GM12878 (cell line): ENCODE measurements at regions not wholly inside any gene's neighbourhood (a gene's known extent, or its start where the extent isn't known, plus 50 kb on each side); places are given as distances from the start of the nearest gene placed in this dataset.

ENCODE experiments used
- ATAC-seq: fragments of 200-7000 bp; cut with Tn5 transposase; 3 replicates; pipeline ENCODE4 v1.9.1; 2020; ENCODE audit warnings: mild to moderate bottlenecking, moderate library complexity
- BruUV-seq: library from RNA; stranded (reverse); fragments of 400-500 nt; replicated peaks from 2 replicates; lab custom pipeline; 2021; lab: Mats Ljungman, UMichigan
- CTCF ChIA-PET: fragments of 300-600 bp; sonication (Branson Sonifier 250); formaldehyde crosslinking; extraction: SDS; loops from one replicate; lab custom pipeline; 2021; ENCODE audit warnings: inconsistent platforms; lab: Yijun Ruan, JAX
- POLR2A ChIA-PET: fragments of 350-600 bp; formaldehyde crosslinking; extraction: SDS; loops from one replicate; lab custom pipeline; 2021; ENCODE audit warnings: inconsistent platforms; lab: Charles Lee
- RAD21 ChIA-PET: fragments of 300-600 bp; sonication (Branson Sonifier 250); formaldehyde crosslinking; loops from one replicate; lab custom pipeline; 2023; ENCODE audit warnings: antibody characterized with exemption; ENCODE audit not compliant: unreplicated experiment; lab: Charles Lee
- SMC1A ChIA-PET: fragments of 300-600 bp; sonication (Branson Sonifier 250); formaldehyde crosslinking; loops from one replicate; lab custom pipeline; 2023; ENCODE audit not compliant: unreplicated experiment, uncharacterized antibody; lab: Charles Lee
- DNase-seq: peaks from one replicate; pipeline ENCODE4 v3.0.0-alpha.2; 2011; ENCODE audit warnings: low read depth, low spot score
- FAIRE-seq: peaks from 3 replicates; lab custom pipeline; 2011; peaks lifted over from hg19 to GRCh38; lab: Jason Lieb, UNC
- H2AFZ ChIP-seq: 2 replicates; pipeline ENCODE4 v1.6.0; 2011; ENCODE audit warnings: low read depth, low read length, control low read depth; ENCODE audit not compliant: control insufficient read depth
- H3K27ac ChIP-seq: 2 replicates; pipeline ENCODE4 v1.5.1; 2011; ENCODE audit warnings: control low read depth; ENCODE audit not compliant: control insufficient read depth, insufficient read depth
- H3K27me3 ChIP-seq, 2 experiments: replicated peaks in 1 of 2; 2 replicates each; pipeline versions ENCODE4 v1.6.0 to v1.6.1; 2011; ENCODE audit warnings: low read length in 1 of 2; ENCODE audit not compliant: control insufficient read depth in 2 of 2, insufficient read depth in 2 of 2
- H3K36me3 ChIP-seq, 2 experiments: 2 replicates each; pipeline ENCODE4 v1.5.1; 2011; ENCODE audit warnings: low read length in 1 of 2; ENCODE audit not compliant: control insufficient read depth in 2 of 2, insufficient read depth in 2 of 2
- H3K4me1 ChIP-seq: 2 replicates; pipeline ENCODE4 v1.6.1; 2011; ENCODE audit warnings: mild to moderate bottlenecking, low read length, moderate library complexity, mixed read lengths; ENCODE audit not compliant: control insufficient read depth, insufficient read depth
- H3K4me2 ChIP-seq: 2 replicates; pipeline ENCODE4 v1.6.0; 2011; ENCODE audit warnings: control low read depth; ENCODE audit not compliant: control insufficient read depth, insufficient read depth
- H3K4me3 ChIP-seq: fragments of 200-600 bp; sonication (generic); 2 replicates; pipeline ENCODE4 v1.5.1; 2016
- H3K79me2 ChIP-seq: 2 replicates; pipeline ENCODE4 v1.6.0; 2011; ENCODE audit warnings: low read length; ENCODE audit not compliant: control insufficient read depth, insufficient read depth
- H3K9ac ChIP-seq: 2 replicates; pipeline ENCODE4 v1.8.0; 2011; ENCODE audit warnings: low read length, control low read depth, mixed read lengths; ENCODE audit not compliant: control insufficient read depth, insufficient read depth
- H3K9me3 ChIP-seq: replicated peaks from 3 replicates; pipeline ENCODE4 v1.5.1; 2011; ENCODE audit warnings: mild to moderate bottlenecking, low read length; ENCODE audit not compliant: control insufficient read depth, insufficient read depth
- H4K20me1 ChIP-seq: 2 replicates; pipeline ENCODE4 v1.6.0; 2011; ENCODE audit not compliant: control insufficient read depth, insufficient read depth
- CHD2 ChIP-seq: IDR thresholded peaks from 2 replicates; pipeline ENCODE4 v1.6.1; 2011; ENCODE audit warnings: low read depth, low read length, improper control_type of control experiment, borderline replicate concordance
- ESRRA ChIP-seq: IDR thresholded peaks from 2 replicates; pipeline ENCODE4 v1.6.1; 2012; ENCODE audit warnings: mild to moderate bottlenecking, low read length, improper control_type of control experiment
- IKZF1 ChIP-seq: fragments of 450-650 bp; conservative IDR thresholded peaks from 2 replicates; pipeline ENCODE4 v1.6.1; 2017; ENCODE audit warnings: antibody characterized with exemption, mild to moderate bottlenecking
- KLF5 ChIP-seq: fragments of 450-650 bp; IDR thresholded peaks from 2 replicates; pipeline ENCODE4 v1.6.1; 2014; ENCODE audit warnings: mild to moderate bottlenecking; ENCODE audit not compliant: partially characterized antibody
- MEF2B ChIP-seq: fragments of 450-650 bp; IDR thresholded peaks from 2 replicates; pipeline ENCODE4 v1.6.1; 2018; ENCODE audit warnings: mild to moderate bottlenecking, moderate library complexity; ENCODE audit not compliant: partially characterized antibody, poor library complexity, severe bottlenecking
- PAX8 ChIP-seq: fragments of 450-650 bp; IDR thresholded peaks from 2 replicates; pipeline ENCODE4 v1.6.1; 2017; ENCODE audit warnings: mild to moderate bottlenecking, moderate library complexity
- RELA ChIP-seq: fragments of 450-650 bp; IDR thresholded peaks from 2 replicates; pipeline ENCODE4 v1.8.0; 2014; ENCODE audit warnings: borderline replicate concordance; ENCODE audit not compliant: partially characterized antibody
- ZNF217 ChIP-seq: fragments of 450-650 bp; IDR thresholded peaks from 2 replicates; pipeline ENCODE4 v1.6.1; 2017; ENCODE audit warnings: antibody characterized with exemption, mild to moderate bottlenecking
- ZNF622 ChIP-seq: fragments of 450-650 bp; IDR thresholded peaks from 2 replicates; pipeline ENCODE4 v1.6.1; 2017; ENCODE audit warnings: mild to moderate bottlenecking, inconsistent platforms
- WGBS: methylation state at CpG from one replicate; pipeline ENCODE4 v1.1.6; 2016; ENCODE audit warnings: low lambda C conversion rate; ENCODE audit not compliant: insufficient replicate concordance, insufficient coverage; ENCODE audit errors: missing lambda C conversion rate; 5-methylcytosine and 5-hydroxymethylcytosine counted together
- in situ Hi-C: fragments of 300-500 bp; cut with MboI; formaldehyde crosslinking; loops from 9 replicates; pipeline ENCODE4 v1.14.3; 2018; ENCODE audit warnings: mixed read lengths
- intact Hi-C: fragments of 100-400 bp; cut with micrococcal nuclease; formaldehyde crosslinking; loops from one replicate; pipeline ENCODE4 v1.14.2; 2022; ENCODE audit not compliant: unreplicated experiment
- TF ChIP-seq, protein P1 (sequence below): fragments of 450-650 bp; formaldehyde crosslinking; IDR thresholded peaks from 2 replicates; pipeline ENCODE4 v1.4.0; 2020; ENCODE audit warnings: mild to moderate bottlenecking, moderate library complexity
- TF ChIP-seq, protein P2 (sequence below): fragments of 450-650 bp; IDR thresholded peaks from 2 replicates; pipeline ENCODE4 v1.6.1; 2016; ENCODE audit warnings: mild to moderate bottlenecking

DNA sequence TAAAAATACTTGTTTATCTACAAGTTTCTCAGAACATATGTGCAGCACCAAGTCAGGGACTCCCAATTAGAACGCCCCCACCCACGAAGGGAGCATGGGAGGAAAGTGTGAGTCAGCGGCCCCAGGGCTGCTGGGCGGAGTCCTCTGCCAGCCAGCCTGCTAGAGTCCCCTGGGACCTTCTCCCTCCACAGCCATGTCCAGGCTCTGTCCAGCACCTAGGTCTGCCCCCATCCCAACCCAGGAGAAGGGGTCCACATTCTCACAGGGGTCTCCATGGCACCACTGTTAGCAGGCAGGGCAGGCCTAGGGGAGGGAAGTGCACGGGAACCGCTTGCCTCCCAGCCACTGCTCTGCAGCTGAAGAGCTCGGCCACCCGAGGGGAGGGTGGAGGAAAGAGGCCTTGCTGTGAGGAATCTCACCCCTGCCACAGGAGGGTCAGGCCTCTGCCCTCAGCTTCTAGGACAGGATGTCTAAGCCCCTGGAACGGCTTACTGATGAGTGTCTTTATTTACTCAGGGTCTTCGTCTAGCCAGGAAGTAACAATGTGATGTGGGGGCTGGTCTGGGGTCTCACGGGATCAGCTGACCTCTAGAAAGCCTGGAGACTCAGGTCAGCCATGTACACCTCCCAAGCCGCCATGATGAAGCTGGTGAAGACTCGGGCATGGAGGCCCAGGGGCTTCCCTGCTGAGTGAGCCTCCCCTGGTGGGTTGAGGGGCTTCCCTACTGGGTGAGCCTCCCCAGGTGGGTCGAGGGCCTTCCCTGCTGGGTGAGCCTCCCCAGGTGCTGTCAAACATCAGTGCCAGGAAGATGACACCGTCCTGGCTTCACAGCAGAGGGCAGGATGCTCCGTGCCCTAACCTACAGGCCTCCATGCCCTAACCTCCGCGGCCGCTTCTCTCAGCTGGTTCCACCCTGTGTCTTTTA, 190.3 kb downstream of the RBFOX3 start:
- Histone ChIP-seq H3K27me3 (peaks cover 0 to 3% of the 10 kb centered on the region in 2 experiments; a peak in 1 of 4 replicates), H3K79me2 (no peaks in the 10 kb centered on the region), H3K27ac (no peak overlapping the region), H3K9me3 (no peaks in the 10 kb centered on the region), H3K36me3 (no peaks in the 10 kb centered on the region), H3K4me3 (no peak overlapping the region), H3K9ac (no peak overlapping the region), H2AFZ (no peak overlapping the region), H3K4me1 (no peaks in the 10 kb centered on the region), H3K4me2 (no peak overlapping the region), H4K20me1 (no peaks in the 10 kb centered on the region)
- CTCF ChIA-PET, result no interaction called here
- WGBS, result 19% methylated on average over 19 of the region's 19 CpGs
- no peak for FAIRE-seq
- POLR2A ChIA-PET, result no interaction called here
- in situ Hi-C loops (no loop called here), intact Hi-C loops (loop anchor here (10.0 kb wide), 1 partner anchor 284 kb away; no protein-coding TSS in a partner anchor)
- TF ChIP-seq CHD2 (no peak), ESRRA (no peak), PAX8 (no peak), IKZF1 (no peak), MEF2B (peak; percentile 53)
- BruUV-seq, result no TSS peak
- RAD21 ChIA-PET, result no interaction called here
- SMC1A ChIA-PET, result no interaction called here
- DNase-seq, result no peak
- ATAC-seq, result no peak

DNA sequence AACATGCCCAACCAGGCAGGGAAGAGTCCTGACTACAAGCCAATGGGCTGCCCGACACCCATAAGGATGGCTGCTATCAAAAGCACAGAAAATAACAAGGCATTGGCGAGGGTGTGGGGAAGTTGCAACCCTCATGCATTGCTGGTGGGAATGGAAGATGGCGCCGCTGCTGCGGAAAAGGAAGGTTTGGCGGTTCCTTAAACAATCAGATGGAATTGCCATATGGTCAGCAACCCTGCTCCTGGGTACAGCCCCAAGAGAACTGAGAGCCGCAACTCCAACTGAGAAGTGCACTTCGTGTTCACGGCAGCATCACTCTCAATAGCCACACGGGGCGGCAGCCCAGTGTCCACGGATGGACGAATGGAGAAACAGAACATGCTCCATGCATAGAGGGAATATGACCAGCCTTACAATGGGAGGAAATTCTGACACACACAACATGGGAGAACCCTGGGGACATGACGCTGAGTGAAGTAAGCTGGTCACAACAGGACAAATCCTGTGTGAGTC, 193.3 kb downstream of the RBFOX3 start:
- H3K4me3 ChIP-seq, result no peak overlapping the region
- WGBS, result 60% methylated on average over 14 of the region's 14 CpGs
- CTCF ChIA-PET, result no interaction called here
- H2AFZ ChIP-seq, result no peak overlapping the region
- no peaks in the 10 kb centered on the region for H3K79me2 ChIP-seq
- in situ Hi-C loops, result no loop called here
- no peak for FAIRE-seq
- H3K9me3 ChIP-seq, result no peaks in the 10 kb centered on the region
- RAD21 ChIA-PET, result no interaction called here
- intact Hi-C loops, result no loop called here
- H3K27ac ChIP-seq, result no peak overlapping the region
- POLR2A ChIA-PET, result no interaction called here
- BruUV-seq, result no TSS peak
- H3K4me1 ChIP-seq, result no peaks in the 10 kb centered on the region
- no peak for ATAC-seq
- no peak for DNase-seq
- H3K4me2 ChIP-seq, result no peak overlapping the region
- H3K36me3 ChIP-seq, result no peaks in the 10 kb centered on the region
- H4K20me1 ChIP-seq, result no peaks in the 10 kb centered on the region
- H3K27me3 ChIP-seq, result peaks cover 0 to 3% of the 10 kb centered on the region in 2 experiments; a peak in 2 of 4 replicates
- H3K9ac ChIP-seq, result no peak overlapping the region
- SMC1A ChIA-PET, result no interaction called here
- TF ChIP-seq RELA, result no peak
- TF ChIP-seq, protein P1, sequence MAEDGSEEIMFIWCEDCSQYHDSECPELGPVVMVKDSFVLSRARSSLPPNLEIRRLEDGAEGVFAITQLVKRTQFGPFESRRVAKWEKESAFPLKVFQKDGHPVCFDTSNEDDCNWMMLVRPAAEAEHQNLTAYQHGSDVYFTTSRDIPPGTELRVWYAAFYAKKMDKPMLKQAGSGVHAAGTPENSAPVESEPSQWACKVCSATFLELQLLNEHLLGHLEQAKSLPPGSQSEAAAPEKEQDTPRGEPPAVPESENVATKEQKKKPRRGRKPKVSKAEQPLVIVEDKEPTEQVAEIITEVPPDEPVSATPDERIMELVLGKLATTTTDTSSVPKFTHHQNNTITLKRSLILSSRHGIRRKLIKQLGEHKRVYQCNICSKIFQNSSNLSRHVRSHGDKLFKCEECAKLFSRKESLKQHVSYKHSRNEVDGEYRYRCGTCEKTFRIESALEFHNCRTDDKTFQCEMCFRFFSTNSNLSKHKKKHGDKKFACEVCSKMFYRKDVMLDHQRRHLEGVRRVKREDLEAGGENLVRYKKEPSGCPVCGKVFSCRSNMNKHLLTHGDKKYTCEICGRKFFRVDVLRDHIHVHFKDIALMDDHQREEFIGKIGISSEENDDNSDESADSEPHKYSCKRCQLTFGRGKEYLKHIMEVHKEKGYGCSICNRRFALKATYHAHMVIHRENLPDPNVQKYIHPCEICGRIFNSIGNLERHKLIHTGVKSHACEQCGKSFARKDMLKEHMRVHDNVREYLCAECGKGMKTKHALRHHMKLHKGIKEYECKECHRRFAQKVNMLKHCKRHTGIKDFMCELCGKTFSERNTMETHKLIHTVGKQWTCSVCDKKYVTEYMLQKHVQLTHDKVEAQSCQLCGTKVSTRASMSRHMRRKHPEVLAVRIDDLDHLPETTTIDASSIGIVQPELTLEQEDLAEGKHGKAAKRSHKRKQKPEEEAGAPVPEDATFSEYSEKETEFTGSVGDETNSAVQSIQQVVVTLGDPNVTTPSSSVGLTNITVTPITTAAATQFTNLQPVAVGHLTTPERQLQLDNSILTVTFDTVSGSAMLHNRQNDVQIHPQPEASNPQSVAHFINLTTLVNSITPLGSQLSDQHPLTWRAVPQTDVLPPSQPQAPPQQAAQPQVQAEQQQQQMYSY (CRISPR knock-in tag), result no peak
- no peak for TF ChIP-seq CHD2
- TF ChIP-seq, protein P2, sequence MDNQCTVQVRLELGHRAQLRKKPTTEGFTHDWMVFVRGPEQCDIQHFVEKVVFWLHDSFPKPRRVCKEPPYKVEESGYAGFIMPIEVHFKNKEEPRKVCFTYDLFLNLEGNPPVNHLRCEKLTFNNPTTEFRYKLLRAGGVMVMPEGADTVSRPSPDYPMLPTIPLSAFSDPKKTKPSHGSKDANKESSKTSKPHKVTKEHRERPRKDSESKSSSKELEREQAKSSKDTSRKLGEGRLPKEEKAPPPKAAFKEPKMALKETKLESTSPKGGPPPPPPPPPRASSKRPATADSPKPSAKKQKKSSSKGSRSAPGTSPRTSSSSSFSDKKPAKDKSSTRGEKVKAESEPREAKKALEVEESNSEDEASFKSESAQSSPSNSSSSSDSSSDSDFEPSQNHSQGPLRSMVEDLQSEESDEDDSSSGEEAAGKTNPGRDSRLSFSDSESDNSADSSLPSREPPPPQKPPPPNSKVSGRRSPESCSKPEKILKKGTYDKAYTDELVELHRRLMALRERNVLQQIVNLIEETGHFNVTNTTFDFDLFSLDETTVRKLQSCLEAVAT, result no peak
- no peak for TF ChIP-seq KLF5
- TF ChIP-seq ZNF217, result no peak
- TF ChIP-seq ESRRA, result no peak
- no peak for TF ChIP-seq ZNF622
